Hematopoietic multipotent progenitor cell treated with erythropoietin and hydrocortisone succinate and interleukin-3 and kit ligand, for 17 days (in vitro differentiated cells): ENCODE measurements at regions not wholly inside any gene's neighbourhood (a gene's known extent, or its start where the extent isn't known, plus 50 kb on each side); places are given as distances from the start of the nearest gene placed in this dataset.
A peak's percentile ranks its signal among the peaks of the same experiment; 100 is the strongest.
"Not testable (repeated sequence)": the region's sequence is repeated elsewhere in the genome, so short reads cannot be mapped to it uniquely, and the experiment has no call there.

Experiments
- DNase-seq: peaks from one replicate; pipeline ENCODE4 v3.0.0-alpha.2; 2015; ENCODE audit warnings: low spot score

- no peak for DNase-seq
These were observed 930.8 kb downstream of the IPMK start for GRCh38 chr10:57336865-57337264.

- no peak for DNase-seq
These were observed 931.4 kb downstream of the IPMK start for GRCh38 chr10:57336341-57336740.

GRCh38 chr10:57334523-57334922 lies 933.2 kb downstream of the IPMK start:
- no peak for DNase-seq

- no peak for DNase-seq
These were observed 933.8 kb downstream of the IPMK start for GRCh38 chr10:57333880-57334279.

GRCh38 chr10:57321400-57321854 lies 946.3 kb downstream of the IPMK start:
- not testable (repeated sequence) for DNase-seq

GRCh38 chr10:57320416-57320815 lies 947.3 kb downstream of the IPMK start:
- no peak for DNase-seq

GRCh38 chr10:57314046-57314445 lies 953.0 kb upstream of the ZWINT start:
- no peak for DNase-seq

GRCh38 chr10:57303566-57303965 lies 942.5 kb upstream of the ZWINT start:
- DNase-seq = peak; percentile 7

- DNase-seq = no peak
These were observed 939.7 kb upstream of the ZWINT start for GRCh38 chr10:57300718-57301117.

- no peak for DNase-seq
These were observed 933.6 kb upstream of the ZWINT start for GRCh38 chr10:57294698-57295097.

- DNase-seq = no peak
These were observed 927.7 kb upstream of the ZWINT start for GRCh38 chr10:57288754-57289153.

- DNase-seq = no peak
These were observed 901.8 kb upstream of the ZWINT start for GRCh38 chr10:57262892-57263291.

GRCh38 chr10:57260175-57260574 lies 899.1 kb upstream of the ZWINT start:
- no peak for DNase-seq

GRCh38 chr10:57249615-57250281 lies 888.7 kb upstream of the ZWINT start:
- no peak for DNase-seq

GRCh38 chr10:57247271-57247670 lies 886.2 kb upstream of the ZWINT start:
- DNase-seq = no peak

GRCh38 chr10:57225920-57226319 lies 864.9 kb upstream of the ZWINT start:
- DNase-seq = no peak

GRCh38 chr10:57224811-57225210 lies 863.8 kb upstream of the ZWINT start:
- DNase-seq = no peak

- no peak for DNase-seq
These were observed 861.5 kb upstream of the ZWINT start for GRCh38 chr10:57222603-57223002.

- no peak for DNase-seq
These were observed 861.1 kb upstream of the ZWINT start for GRCh38 chr10:57222129-57222528.

- DNase-seq = no peak
These were observed 860.6 kb upstream of the ZWINT start for GRCh38 chr10:57221674-57222073.

- DNase-seq = no peak
These were observed 857.3 kb upstream of the ZWINT start for GRCh38 chr10:57218382-57218781.

GRCh38 chr10:57202356-57202755 lies 841.3 kb upstream of the ZWINT start:
- no peak for DNase-seq

- no peak for DNase-seq
These were observed 827.8 kb upstream of the ZWINT start for GRCh38 chr10:57188846-57189245.

GRCh38 chr10:57186201-57186600 lies 825.1 kb upstream of the ZWINT start:
- DNase-seq = no peak
